ENCODE measurements at regions not wholly inside any gene's neighbourhood (a gene's known extent, or its start where the extent isn't known, plus 50 kb on each side); places are given as distances from the start of the nearest gene placed in this dataset.

DNA sequence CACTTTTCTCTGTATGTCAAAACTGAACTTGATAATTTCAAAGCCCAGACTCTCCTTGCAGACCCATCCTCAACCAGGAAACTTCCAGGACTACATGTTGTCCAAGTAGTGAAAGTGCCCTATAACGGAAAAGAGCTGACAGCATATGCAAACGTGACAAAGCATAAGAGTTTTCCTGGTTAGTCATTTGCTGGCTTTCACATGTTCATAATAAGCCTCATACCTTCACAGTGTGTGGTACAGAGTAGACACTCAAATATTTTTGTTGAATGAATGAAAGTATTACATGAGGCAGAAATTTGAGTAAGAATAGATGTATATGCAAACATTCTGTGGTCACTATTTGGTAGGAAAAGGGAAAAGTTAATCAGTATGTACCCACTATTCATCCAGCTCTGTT is 473.3 kb downstream of the MRPL39 start:
- Histone ChIP-seq H3K4me3 (ENCODE audit: low read length) (no peak overlapping the region), H3K9me3 (ENCODE audit: insufficient read depth, low read depth, low read length) (no peaks in the 10 kb centered on the region), H3K9ac (ENCODE audit: low read depth, low read length) (no peak overlapping the region), H3K36me3 (ENCODE audit: insufficient read depth, low read length) (no peaks in the 10 kb centered on the region), H3K27me3 (ENCODE audit: insufficient read depth, low read length) (no peaks in the 10 kb centered on the region), H3K27ac (ENCODE audit: low read depth, low read length) (no peak overlapping the region), H3K4me1 (ENCODE audit: insufficient read depth, low read length) (no peaks in the 10 kb centered on the region)
- WGBS, result 83% methylated on average over 2 of the region's 2 CpGs

- WGBS, result 91% methylated on average over 1 of the region's 1 CpG
- Histone ChIP-seq H3K9me3 (ENCODE audit: insufficient read depth, low read depth, low read length) (no peaks in the 10 kb centered on the region), H3K4me3 (ENCODE audit: low read length) (no peak overlapping the region), H3K27me3 (ENCODE audit: insufficient read depth, low read length) (no peaks in the 10 kb centered on the region), H3K27ac (ENCODE audit: low read depth, low read length) (no peak overlapping the region), H3K9ac (ENCODE audit: low read depth, low read length) (no peak overlapping the region), H3K36me3 (ENCODE audit: insufficient read depth, low read length) (no peaks in the 10 kb centered on the region), H3K4me1 (ENCODE audit: insufficient read depth, low read length) (no peaks in the 10 kb centered on the region)
Observed at GRCh38 chr21:25127811-25128210, 479.5 kb downstream of the MRPL39 start.

- 82% methylated on average over 1 of the region's 1 CpG for WGBS
- Histone ChIP-seq H3K27ac (ENCODE audit: low read depth, low read length) (no peak overlapping the region), H3K27me3 (ENCODE audit: insufficient read depth, low read length) (no peaks in the 10 kb centered on the region), H3K9ac (ENCODE audit: low read depth, low read length) (no peak overlapping the region), H3K4me1 (ENCODE audit: insufficient read depth, low read length) (no peaks in the 10 kb centered on the region), H3K9me3 (ENCODE audit: insufficient read depth, low read depth, low read length) (no peaks in the 10 kb centered on the region), H3K36me3 (ENCODE audit: insufficient read depth, low read length) (no peaks in the 10 kb centered on the region), H3K4me3 (ENCODE audit: low read length) (no peak overlapping the region)
Observed at GRCh38 chr21:25127007-25127406, 480.3 kb downstream of the MRPL39 start.

DNA sequence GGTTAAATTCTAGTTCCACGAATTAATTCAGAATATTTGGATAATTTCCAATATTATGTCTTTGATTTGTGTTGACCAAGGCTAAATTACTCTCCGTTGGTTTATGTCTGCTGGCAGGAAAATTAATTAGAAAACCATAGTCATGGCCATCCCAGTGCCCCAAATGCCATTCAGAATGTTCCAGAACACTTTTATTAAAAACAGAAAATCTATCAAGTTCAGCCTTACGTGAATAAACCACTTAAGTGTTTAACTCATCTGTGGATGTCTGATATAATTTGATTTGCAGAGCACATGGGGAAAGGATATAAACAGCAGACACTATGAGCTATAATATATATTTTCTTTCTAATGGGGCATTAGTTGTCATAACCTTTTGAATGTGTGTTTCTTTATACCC is 480.7 kb downstream of the MRPL39 start:
- Histone ChIP-seq H3K27me3 (ENCODE audit: insufficient read depth, low read length) (no peaks in the 10 kb centered on the region), H3K36me3 (ENCODE audit: insufficient read depth, low read length) (no peaks in the 10 kb centered on the region), H3K9me3 (ENCODE audit: insufficient read depth, low read depth, low read length) (no peaks in the 10 kb centered on the region), H3K9ac (ENCODE audit: low read depth, low read length) (no peak overlapping the region), H3K4me3 (ENCODE audit: low read length) (no peak overlapping the region), H3K27ac (ENCODE audit: low read depth, low read length) (no peak overlapping the region), H3K4me1 (ENCODE audit: insufficient read depth, low read length) (no peaks in the 10 kb centered on the region)
- WGBS, result 93% methylated on average over 3 of the region's 3 CpGs

DNA sequence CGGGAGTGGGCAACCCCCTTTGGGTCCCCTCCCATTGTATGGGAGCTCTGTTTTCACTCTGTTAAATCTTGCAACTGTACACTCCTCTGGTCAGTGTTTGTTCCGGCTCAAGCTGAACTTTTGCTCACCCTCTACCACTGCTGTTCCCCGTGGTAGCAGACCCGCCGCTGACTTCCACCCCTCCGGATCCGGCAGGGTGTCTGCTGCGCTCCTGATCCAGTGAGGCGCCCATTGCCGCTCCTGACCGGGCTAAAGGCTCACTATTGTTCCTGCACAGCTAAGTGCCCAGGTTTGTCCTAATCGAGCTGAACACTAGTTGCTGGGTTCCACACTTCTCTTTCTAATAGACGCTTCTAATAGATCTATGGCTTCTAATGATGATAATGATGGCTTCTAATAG is 488.6 kb downstream of the MRPL39 start:
- no peak overlapping the region for H3K9ac ChIP-seq (ENCODE audit: low read depth, low read length)
- H3K27ac ChIP-seq (ENCODE audit: low read depth, low read length), result no peak overlapping the region
- H3K36me3 ChIP-seq (ENCODE audit: insufficient read depth, low read length), result no peaks in the 10 kb centered on the region
- no peak overlapping the region for H3K4me3 ChIP-seq (ENCODE audit: low read length)
- no peaks in the 10 kb centered on the region for H3K27me3 ChIP-seq (ENCODE audit: insufficient read depth, low read length)
- no peaks in the 10 kb centered on the region for H3K4me1 ChIP-seq (ENCODE audit: insufficient read depth, low read length)
- 96% methylated on average over 13 of the region's 13 CpGs for WGBS
- no peaks in the 10 kb centered on the region for H3K9me3 ChIP-seq (ENCODE audit: insufficient read depth, low read depth, low read length)

- no peaks in the 10 kb centered on the region for H3K27me3 ChIP-seq (ENCODE audit: insufficient read depth, low read length)
- H3K9me3 ChIP-seq (ENCODE audit: insufficient read depth, low read depth, low read length), result no peaks in the 10 kb centered on the region
- H3K4me1 ChIP-seq (ENCODE audit: insufficient read depth, low read length), result no peaks in the 10 kb centered on the region
- no peak overlapping the region for H3K27ac ChIP-seq (ENCODE audit: low read depth, low read length)
- H3K4me3 ChIP-seq (ENCODE audit: low read length), result no peak overlapping the region
- no peak overlapping the region for H3K9ac ChIP-seq (ENCODE audit: low read depth, low read length)
- 91% methylated on average over 1 of the region's 1 CpG for WGBS
- no peaks in the 10 kb centered on the region for H3K36me3 ChIP-seq (ENCODE audit: insufficient read depth, low read length)
Observed at GRCh38 chr21:25115021-25115420, 492.3 kb downstream of the MRPL39 start.

DNA sequence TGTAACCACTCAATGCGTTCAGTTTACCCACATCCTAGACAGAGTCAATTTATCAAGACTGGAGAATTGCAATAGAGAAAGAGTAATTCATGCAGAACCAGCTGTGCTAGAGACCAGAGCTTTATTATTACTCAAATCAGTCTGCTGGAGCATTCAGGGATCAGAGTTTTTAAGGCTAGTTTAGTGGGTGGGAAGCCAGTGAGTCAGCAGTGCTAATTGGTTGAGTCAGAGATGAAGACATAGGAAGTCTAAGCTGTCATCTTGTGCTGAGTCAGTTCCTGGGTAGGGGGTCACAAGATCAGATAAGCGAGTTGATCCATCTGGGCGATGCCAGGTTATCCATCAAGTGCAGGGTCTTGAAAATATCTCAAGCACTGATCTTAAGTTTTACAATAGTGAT is 499.6 kb downstream of the MRPL39 start:
- H3K4me3 ChIP-seq (ENCODE audit: low read length), result no peak overlapping the region
- no peaks in the 10 kb centered on the region for H3K27me3 ChIP-seq (ENCODE audit: insufficient read depth, low read length)
- H3K9me3 ChIP-seq (ENCODE audit: insufficient read depth, low read depth, low read length), result no peaks in the 10 kb centered on the region
- H3K27ac ChIP-seq (ENCODE audit: low read depth, low read length), result no peak overlapping the region
- WGBS, result 83% methylated on average over 3 of the region's 3 CpGs
- H3K9ac ChIP-seq (ENCODE audit: low read depth, low read length), result no peak overlapping the region
- peaks cover 10% of the 10 kb centered on the region; the same call in 1 of the 2 replicates for H3K4me1 ChIP-seq (ENCODE audit: insufficient read depth, low read length)
- no peaks in the 10 kb centered on the region for H3K36me3 ChIP-seq (ENCODE audit: insufficient read depth, low read length)

DNA sequence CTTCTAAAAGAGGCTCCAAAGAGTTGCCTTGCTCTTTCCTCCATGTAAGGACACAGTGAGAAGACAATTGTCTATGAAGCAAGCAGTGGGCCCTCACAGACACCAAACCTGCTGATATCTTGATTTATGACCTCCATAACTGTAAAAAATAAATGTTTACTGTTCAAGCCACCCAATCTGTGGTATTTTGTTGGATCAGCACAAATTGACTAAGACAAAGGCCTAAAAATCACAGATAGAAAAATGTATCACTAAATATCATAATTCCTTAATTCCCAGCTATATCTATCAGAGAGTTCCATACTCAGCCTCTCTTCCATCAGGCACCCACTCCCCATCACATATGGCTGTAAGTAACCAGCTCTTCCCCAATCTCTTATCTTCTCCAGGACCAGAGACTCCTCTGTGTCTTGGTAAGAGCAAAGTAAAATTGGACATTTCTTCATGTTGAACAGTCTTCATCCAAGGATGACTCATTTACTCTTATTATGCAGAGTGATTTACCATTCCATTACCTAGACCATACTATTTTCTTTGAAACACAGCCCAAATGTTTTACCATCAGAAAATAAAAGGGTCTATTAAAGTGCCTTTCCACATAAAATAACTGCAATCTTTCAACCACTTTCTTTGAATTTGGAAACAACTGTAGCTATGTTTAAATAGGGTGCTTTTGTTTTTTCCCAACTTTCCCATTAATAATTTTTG is 503.6 kb downstream of the MRPL39 start:
- H3K36me3 ChIP-seq (ENCODE audit: insufficient read depth, low read length), result no peaks in the 10 kb centered on the region
- no peaks in the 10 kb centered on the region for H3K27me3 ChIP-seq (ENCODE audit: insufficient read depth, low read length)
- H3K9me3 ChIP-seq (ENCODE audit: insufficient read depth, low read depth, low read length), result no peaks in the 10 kb centered on the region
- no peak overlapping the region for H3K4me3 ChIP-seq (ENCODE audit: low read length)
- H3K27ac ChIP-seq (ENCODE audit: low read depth, low read length), result no peak overlapping the region
- H3K9ac ChIP-seq (ENCODE audit: low read depth, low read length), result no peak overlapping the region
- H3K4me1 ChIP-seq (ENCODE audit: insufficient read depth, low read length), result peaks cover 10% of the 10 kb centered on the region; the same call in 1 of the 2 replicates

DNA sequence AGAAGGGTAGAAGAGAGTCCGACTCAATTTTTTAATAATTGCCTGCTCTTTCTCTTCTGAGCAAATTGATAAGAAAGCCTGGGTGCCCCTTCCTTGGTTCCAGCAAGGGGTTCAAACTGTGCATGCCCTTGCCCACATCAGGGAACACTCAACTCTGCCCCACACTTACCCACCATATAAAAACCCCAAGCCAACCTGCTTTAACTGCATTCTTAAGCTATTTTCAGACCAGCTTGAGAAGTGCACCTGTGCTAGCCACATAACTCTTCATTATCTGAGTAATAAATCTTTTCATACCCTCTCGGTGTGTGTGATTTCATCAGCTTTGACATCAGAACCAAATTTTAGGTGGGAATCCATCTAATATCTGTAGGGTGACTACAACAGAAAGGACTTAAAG is 509.6 kb downstream of the MRPL39 start:
- H3K9ac ChIP-seq (ENCODE audit: low read depth, low read length), result no peak overlapping the region
- H3K27me3 ChIP-seq (ENCODE audit: insufficient read depth, low read length), result no peaks in the 10 kb centered on the region
- no peak overlapping the region for H3K27ac ChIP-seq (ENCODE audit: low read depth, low read length)
- H3K9me3 ChIP-seq (ENCODE audit: insufficient read depth, low read depth, low read length), result peaks cover 23% of the 10 kb centered on the region
- WGBS, result 100% methylated on average over 2 of the region's 2 CpGs
- no peak overlapping the region for H3K4me3 ChIP-seq (ENCODE audit: low read length)
- H3K4me1 ChIP-seq (ENCODE audit: insufficient read depth, low read length), result no peaks in the 10 kb centered on the region
- H3K36me3 ChIP-seq (ENCODE audit: insufficient read depth, low read length), result no peaks in the 10 kb centered on the region

DNA sequence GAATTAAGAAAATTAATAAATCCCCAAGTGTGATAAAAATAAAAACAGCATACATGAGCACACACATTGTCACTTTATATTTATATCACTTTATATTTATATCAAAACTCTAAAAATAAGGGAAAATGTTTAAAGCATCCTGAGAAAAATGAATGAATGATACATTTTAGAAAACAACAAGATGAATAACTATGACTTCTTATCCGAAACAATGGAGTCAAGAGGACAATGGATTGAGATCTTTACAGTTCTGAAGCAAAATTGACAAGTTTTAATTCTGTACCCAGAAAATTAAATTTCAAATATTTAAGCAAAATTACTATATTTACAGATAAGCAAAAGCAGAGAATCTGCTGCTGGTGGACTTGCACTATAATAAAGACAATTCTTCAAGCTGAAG is 512.6 kb downstream of the MRPL39 start:
- no peak overlapping the region for H3K9ac ChIP-seq (ENCODE audit: low read depth, low read length)
- WGBS, result 80% methylated on average over 1 of the region's 1 CpG
- no peak overlapping the region for H3K27ac ChIP-seq (ENCODE audit: low read depth, low read length)
- H3K27me3 ChIP-seq (ENCODE audit: insufficient read depth, low read length), result no peaks in the 10 kb centered on the region
- H3K4me1 ChIP-seq (ENCODE audit: insufficient read depth, low read length), result no peaks in the 10 kb centered on the region
- no peaks in the 10 kb centered on the region for H3K36me3 ChIP-seq (ENCODE audit: insufficient read depth, low read length)
- H3K4me3 ChIP-seq (ENCODE audit: low read length), result no peak overlapping the region
- H3K9me3 ChIP-seq (ENCODE audit: insufficient read depth, low read depth, low read length), result peaks cover 28% of the 10 kb centered on the region

DNA sequence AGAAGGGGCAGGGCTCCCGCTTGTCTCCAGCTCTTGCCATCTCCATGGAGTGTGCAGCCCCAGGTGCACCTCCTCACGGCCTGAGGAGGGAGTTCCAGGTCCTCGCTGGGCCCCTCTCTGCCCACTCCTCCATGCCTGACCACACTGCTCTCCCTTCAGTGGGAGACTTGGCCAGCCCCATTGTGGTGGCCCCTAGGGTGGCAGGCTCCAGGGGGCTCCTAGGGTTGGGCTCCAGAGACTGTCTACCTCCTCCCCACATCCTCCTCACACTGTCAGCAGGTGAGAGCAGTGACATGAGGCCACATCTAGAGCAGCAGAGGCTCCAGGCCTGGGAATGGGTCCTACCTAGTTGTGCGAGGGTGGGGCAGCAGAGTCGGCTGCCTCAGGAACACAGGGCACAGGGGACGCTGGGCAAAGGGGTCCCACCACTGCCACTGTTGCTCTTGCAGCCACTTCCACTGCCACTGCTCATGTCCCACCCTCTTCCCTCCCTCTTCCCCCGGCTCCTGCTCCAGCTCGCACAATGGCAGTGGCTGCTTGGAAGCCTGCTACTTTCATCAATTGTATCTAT is 514.8 kb downstream of the MRPL39 start:
- WGBS, result 87% methylated on average over 8 of the region's 8 CpGs
- Histone ChIP-seq H3K36me3 (ENCODE audit: insufficient read depth, low read length) (no peaks in the 10 kb centered on the region), H3K9me3 (ENCODE audit: insufficient read depth, low read depth, low read length) (peaks cover 28% of the 10 kb centered on the region), H3K27me3 (ENCODE audit: insufficient read depth, low read length) (no peaks in the 10 kb centered on the region), H3K4me1 (ENCODE audit: insufficient read depth, low read length) (no peaks in the 10 kb centered on the region), H3K9ac (ENCODE audit: low read depth, low read length) (no peak overlapping the region), H3K4me3 (ENCODE audit: low read length) (no peak overlapping the region), H3K27ac (ENCODE audit: low read depth, low read length) (no peak overlapping the region)

DNA sequence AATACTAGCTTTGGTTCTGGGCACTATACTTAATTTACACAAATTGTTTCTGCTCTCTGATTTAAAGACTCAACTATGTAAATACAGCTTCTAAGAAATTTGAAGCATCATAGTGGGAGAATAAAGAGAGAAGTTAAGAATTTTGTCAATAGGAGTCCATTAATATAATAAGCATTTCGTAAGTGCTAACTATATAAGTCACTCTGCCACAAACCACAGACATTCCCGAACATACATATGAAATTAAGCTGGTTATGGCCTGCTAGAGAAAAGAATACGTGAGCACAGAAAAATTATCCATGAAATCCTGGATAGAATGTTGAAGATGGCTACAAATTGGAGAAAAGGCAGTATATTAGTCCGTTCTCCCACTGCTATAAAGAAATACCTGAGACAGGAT is 526.2 kb downstream of the MRPL39 start:
- Histone ChIP-seq H3K27ac (ENCODE audit: low read depth, low read length) (no peak overlapping the region), H3K27me3 (ENCODE audit: insufficient read depth, low read length) (no peaks in the 10 kb centered on the region), H3K4me1 (ENCODE audit: insufficient read depth, low read length) (no peaks in the 10 kb centered on the region), H3K9ac (ENCODE audit: low read depth, low read length) (no peak overlapping the region), H3K4me3 (ENCODE audit: low read length) (no peak overlapping the region), H3K9me3 (ENCODE audit: insufficient read depth, low read depth, low read length) (no peaks in the 10 kb centered on the region), H3K36me3 (ENCODE audit: insufficient read depth, low read length) (no peaks in the 10 kb centered on the region)
- 85% methylated on average over 4 of the region's 4 CpGs for WGBS

Data from HUES64 (cell line).